ENCODE measurements at regions not wholly inside any gene's neighbourhood (a gene's known extent, or its start where the extent isn't known, plus 50 kb on each side); places are given as distances from the start of the nearest gene placed in this dataset.

DNA sequence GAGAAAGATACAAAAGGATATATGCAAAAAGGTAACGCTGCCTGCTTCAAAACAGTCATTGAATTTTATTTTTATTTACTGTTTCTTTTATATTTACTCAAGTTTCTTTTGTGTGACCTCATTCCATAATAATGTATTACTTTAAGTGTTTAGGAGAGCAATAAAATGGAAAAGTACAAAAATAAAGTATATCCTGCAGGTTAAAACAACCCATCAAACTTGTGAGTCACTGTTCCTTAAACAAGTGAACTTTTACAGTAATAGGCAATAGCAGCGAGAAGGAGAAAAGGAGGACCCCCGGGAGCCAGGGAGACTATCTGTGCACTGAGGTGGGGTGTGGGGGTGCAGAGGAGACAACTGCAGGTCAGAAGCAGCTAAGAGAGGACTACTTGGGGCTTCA is 124.5 kb downstream of the EN1 start:
- TF ChIP-seq RCOR1 (IDR thresholded peaks at IDR 0.05; ENCODE audit: low read length) (no peak), TAF1 (IDR thresholded peaks at IDR 0.05; ENCODE audit: borderline replicate concordance, low read depth, low read length) (no peak), RXRA (IDR thresholded peaks at IDR 0.05; ENCODE audit: borderline replicate concordance, low read depth) (no peak), RAD21 (IDR thresholded peaks at IDR 0.05; ENCODE audit: low read length) (no peak), MXI1 (IDR thresholded peaks at IDR 0.05; ENCODE audit: low read depth, low read length) (no peak), SMC3 (IDR thresholded peaks at IDR 0.05; ENCODE audit: low read depth, low read length) (no peak), POLR2AphosphoS5 (IDR thresholded peaks at IDR 0.05; ENCODE audit: low read depth, low read length) (no peak), GABPA (IDR thresholded peaks at IDR 0.05; ENCODE audit: low read depth) (no peak), EP300 (IDR thresholded peaks at IDR 0.05; ENCODE audit: borderline replicate concordance in 1 of 2, low read depth in 1 of 2, low read length in 1 of 2) (no peak), MEF2A (IDR thresholded peaks at IDR 0.05; ENCODE audit: borderline replicate concordance, low read depth) (no peak)
- TF ChIP-seq, protein P1, sequence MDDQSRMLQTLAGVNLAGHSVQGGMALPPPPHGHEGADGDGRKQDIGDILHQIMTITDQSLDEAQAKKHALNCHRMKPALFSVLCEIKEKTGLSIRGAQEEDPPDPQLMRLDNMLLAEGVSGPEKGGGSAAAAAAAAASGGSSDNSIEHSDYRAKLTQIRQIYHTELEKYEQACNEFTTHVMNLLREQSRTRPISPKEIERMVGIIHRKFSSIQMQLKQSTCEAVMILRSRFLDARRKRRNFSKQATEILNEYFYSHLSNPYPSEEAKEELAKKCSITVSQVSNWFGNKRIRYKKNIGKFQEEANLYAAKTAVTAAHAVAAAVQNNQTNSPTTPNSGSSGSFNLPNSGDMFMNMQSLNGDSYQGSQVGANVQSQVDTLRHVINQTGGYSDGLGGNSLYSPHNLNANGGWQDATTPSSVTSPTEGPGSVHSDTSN (IDR thresholded peaks at IDR 0.05) = no peak
- TF ChIP-seq, protein P2, sequence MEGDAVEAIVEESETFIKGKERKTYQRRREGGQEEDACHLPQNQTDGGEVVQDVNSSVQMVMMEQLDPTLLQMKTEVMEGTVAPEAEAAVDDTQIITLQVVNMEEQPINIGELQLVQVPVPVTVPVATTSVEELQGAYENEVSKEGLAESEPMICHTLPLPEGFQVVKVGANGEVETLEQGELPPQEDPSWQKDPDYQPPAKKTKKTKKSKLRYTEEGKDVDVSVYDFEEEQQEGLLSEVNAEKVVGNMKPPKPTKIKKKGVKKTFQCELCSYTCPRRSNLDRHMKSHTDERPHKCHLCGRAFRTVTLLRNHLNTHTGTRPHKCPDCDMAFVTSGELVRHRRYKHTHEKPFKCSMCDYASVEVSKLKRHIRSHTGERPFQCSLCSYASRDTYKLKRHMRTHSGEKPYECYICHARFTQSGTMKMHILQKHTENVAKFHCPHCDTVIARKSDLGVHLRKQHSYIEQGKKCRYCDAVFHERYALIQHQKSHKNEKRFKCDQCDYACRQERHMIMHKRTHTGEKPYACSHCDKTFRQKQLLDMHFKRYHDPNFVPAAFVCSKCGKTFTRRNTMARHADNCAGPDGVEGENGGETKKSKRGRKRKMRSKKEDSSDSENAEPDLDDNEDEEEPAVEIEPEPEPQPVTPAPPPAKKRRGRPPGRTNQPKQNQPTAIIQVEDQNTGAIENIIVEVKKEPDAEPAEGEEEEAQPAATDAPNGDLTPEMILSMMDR (IDR thresholded peaks at IDR 0.05) = no peak
- TF ChIP-seq, protein P3, sequence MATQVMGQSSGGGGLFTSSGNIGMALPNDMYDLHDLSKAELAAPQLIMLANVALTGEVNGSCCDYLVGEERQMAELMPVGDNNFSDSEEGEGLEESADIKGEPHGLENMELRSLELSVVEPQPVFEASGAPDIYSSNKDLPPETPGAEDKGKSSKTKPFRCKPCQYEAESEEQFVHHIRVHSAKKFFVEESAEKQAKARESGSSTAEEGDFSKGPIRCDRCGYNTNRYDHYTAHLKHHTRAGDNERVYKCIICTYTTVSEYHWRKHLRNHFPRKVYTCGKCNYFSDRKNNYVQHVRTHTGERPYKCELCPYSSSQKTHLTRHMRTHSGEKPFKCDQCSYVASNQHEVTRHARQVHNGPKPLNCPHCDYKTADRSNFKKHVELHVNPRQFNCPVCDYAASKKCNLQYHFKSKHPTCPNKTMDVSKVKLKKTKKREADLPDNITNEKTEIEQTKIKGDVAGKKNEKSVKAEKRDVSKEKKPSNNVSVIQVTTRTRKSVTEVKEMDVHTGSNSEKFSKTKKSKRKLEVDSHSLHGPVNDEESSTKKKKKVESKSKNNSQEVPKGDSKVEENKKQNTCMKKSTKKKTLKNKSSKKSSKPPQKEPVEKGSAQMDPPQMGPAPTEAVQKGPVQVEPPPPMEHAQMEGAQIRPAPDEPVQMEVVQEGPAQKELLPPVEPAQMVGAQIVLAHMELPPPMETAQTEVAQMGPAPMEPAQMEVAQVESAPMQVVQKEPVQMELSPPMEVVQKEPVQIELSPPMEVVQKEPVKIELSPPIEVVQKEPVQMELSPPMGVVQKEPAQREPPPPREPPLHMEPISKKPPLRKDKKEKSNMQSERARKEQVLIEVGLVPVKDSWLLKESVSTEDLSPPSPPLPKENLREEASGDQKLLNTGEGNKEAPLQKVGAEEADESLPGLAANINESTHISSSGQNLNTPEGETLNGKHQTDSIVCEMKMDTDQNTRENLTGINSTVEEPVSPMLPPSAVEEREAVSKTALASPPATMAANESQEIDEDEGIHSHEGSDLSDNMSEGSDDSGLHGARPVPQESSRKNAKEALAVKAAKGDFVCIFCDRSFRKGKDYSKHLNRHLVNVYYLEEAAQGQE (IDR thresholded peaks at IDR 0.05; ENCODE audit: low read depth, low read length) = no peak
